MCF 10A (cell line): ENCODE measurements at regions not wholly inside any gene's neighbourhood (a gene's known extent, or its start where the extent isn't known, plus 50 kb on each side); places are given as distances from the start of the nearest gene placed in this dataset.
"Not testable (repeated sequence)": the region's sequence is repeated elsewhere in the genome, so short reads cannot be mapped to it uniquely, and the experiment has no call there.

Source experiments
- BruUV-seq: library from RNA; stranded (reverse); fragments of 400-500 nt; replicated peaks from 2 replicates; lab custom pipeline; 2021; lab: Mats Ljungman, UMichigan
- CTCF ChIA-PET: fragments of 300-600 bp; sonication (Branson Sonifier 250); formaldehyde crosslinking; extraction: SDS; loops from one replicate; lab custom pipeline; 2021; ENCODE audit warnings: antibody characterized with exemption, inconsistent platforms; lab: Yijun Ruan, JAX
- POLR2A ChIA-PET: fragments of 300-600, 350-650 bp; sonication (Branson Sonifier 250); formaldehyde crosslinking; extraction: SDS; loops from one replicate; lab custom pipeline; 2020; ENCODE audit warnings: antibody characterized with exemption, inconsistent platforms; lab: Yijun Ruan, JAX
- DNase-seq: peaks from one replicate; pipeline ENCODE4 v3.0.0-alpha.2; 2018; ENCODE audit not compliant: unreplicated experiment
- H3K27ac Mint-ChIP-seq: one replicate; pipeline ENCODE4 v1.8.0; 2022; ENCODE audit warnings: mild to moderate bottlenecking, low read depth, mixed read lengths; ENCODE audit not compliant: unreplicated experiment
- H3K27me3 Mint-ChIP-seq: one replicate; pipeline ENCODE4 v1.8.0; 2022; ENCODE audit warnings: mixed read lengths; ENCODE audit not compliant: insufficient read depth, unreplicated experiment
- H3K36me3 Mint-ChIP-seq: one replicate; pipeline ENCODE4 v1.8.0; 2022; ENCODE audit warnings: mild to moderate bottlenecking, moderate library complexity, mixed read lengths; ENCODE audit not compliant: insufficient read depth, unreplicated experiment
- H3K4me1 Mint-ChIP-seq: one replicate; pipeline ENCODE4 v1.8.0; 2022; ENCODE audit warnings: mixed read lengths; ENCODE audit not compliant: insufficient read depth, unreplicated experiment
- H3K4me3 Mint-ChIP-seq: one replicate; pipeline ENCODE4 v1.8.0; 2022; ENCODE audit warnings: mild to moderate bottlenecking, moderate library complexity, mixed read lengths; ENCODE audit not compliant: unreplicated experiment
- H3K9me3 Mint-ChIP-seq: one replicate; pipeline ENCODE4 v1.8.0; 2022; ENCODE audit warnings: mixed read lengths; ENCODE audit not compliant: unreplicated experiment
- CTCF ChIP-seq: fragments of 200-600 bp; IDR thresholded peaks from one replicate; pipeline ENCODE4 v1.8.0; 2022; ENCODE audit warnings: antibody characterized with exemption, mild to moderate bottlenecking; ENCODE audit not compliant: unreplicated experiment
- intact Hi-C: fragments of 100-400 bp; cut with micrococcal nuclease; formaldehyde crosslinking; loops from 2 replicates; pipeline ENCODE4 v1.14.1; 2022

DNA sequence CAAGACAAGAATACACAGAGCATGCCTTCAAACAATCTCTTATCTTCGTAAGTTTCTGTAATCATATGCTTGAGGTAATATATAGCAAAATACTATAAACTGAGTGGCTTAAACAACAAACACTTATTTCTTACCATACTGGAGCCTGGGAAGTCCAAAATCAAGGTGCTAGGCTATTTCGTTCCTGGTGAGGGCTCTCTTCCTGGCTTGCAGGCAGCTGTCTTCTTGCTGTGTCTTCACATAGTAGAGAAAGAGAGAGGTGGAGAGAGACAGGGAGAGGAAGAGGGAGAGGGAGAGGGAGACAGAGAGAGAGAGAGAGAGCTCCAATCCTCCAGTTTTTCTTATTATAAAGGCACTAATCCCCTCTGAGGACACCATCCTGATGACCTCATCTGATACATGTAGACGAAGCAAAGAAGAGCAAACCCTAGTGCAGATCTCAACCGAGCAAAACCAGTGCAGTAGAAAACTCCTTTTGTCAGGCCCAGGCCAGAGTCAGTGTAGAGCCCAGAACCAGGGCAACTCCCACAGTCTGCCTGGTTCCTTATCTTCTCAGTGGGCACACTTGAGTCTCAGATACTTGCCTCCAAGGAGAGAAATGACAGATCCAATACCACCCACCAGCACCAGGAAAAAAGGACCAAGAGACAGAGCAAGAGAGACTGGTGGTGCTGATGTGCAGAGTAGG lies 297.1 kb upstream of the NCAM1 start:
- intact Hi-C loops: no loop called here

DNA sequence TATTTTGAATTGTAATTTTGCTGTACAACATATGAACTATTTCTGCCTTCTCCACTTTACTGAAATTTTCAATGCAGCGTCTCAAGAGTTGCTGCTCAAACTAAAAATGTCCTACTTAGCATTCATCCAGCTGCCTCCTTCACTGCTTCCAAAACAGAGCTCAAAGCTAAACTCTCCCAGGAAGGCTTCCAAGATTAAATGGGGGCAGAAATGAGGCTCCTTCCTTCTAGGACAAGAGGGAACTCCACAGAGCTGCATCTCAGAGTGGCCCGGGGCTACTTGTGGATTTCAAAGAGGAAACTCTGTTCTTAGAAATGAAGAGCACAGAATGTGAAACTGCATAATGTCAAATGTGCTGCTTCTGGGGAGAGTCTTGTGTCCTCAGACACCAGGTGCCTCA lies 295.9 kb upstream of the NCAM1 start:
- H3K4me1 Mint-ChIP-seq: no peaks in the 10 kb centered on the region
- BruUV-seq: no TSS peak
- ChIA-PET POLR2A (no interaction called here), CTCF (no interaction called here)
- DNase-seq: no peak
- no peak for TF ChIP-seq CTCF
- no peaks in the 10 kb centered on the region for H3K36me3 Mint-ChIP-seq
- intact Hi-C loops: no loop called here
- no peaks in the 10 kb centered on the region for H3K9me3 Mint-ChIP-seq
- no peak overlapping the region for H3K27ac Mint-ChIP-seq
- H3K27me3 Mint-ChIP-seq: no peaks in the 10 kb centered on the region
- no peak overlapping the region for H3K4me3 Mint-ChIP-seq

More for the DNA sequence above, 297.1 kb upstream of the NCAM1 start:
- POLR2A ChIA-PET: no interaction called here
- no peak for TF ChIP-seq CTCF
- BruUV-seq: no TSS peak
- CTCF ChIA-PET: interaction anchor here (0.5 to 0.6 kb wide), 3 partner anchors 13 to 964 kb away, joined by 3 to 4 read pairs (median 3); no protein-coding TSS in a partner anchor
- Mint-ChIP-seq H3K4me1 (peaks cover under 1% of the 10 kb centered on the region), H3K9me3 (no peaks in the 10 kb centered on the region), H3K27me3 (no peaks in the 10 kb centered on the region), H3K27ac (no peak overlapping the region), H3K4me3 (no peak overlapping the region), H3K36me3 (no peaks in the 10 kb centered on the region)
- no peak for DNase-seq

DNA sequence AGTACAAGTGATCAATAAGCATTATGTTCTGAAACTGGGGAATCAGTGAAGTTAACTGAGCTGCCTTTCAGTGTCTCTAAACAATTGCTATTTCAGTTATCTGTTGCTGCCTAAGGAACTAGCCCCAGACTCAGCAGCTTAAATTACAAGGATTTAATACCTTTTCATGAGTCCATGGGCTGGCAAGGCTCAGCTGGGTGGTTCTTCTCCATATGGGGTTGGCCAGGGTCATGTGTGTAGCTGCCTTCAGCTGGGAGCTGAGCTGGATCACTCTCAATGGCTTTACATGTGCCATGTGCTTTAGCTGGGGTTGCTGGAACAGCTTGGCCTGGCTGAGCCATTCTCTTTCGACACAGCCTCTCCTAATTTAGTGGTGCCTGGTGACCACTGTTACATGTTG lies 295.0 kb upstream of the NCAM1 start:
- no peaks in the 10 kb centered on the region for H3K4me1 Mint-ChIP-seq
- H3K9me3 Mint-ChIP-seq: no peaks in the 10 kb centered on the region
- H3K27me3 Mint-ChIP-seq: no peaks in the 10 kb centered on the region
- DNase-seq: no peak
- BruUV-seq: no TSS peak
- ChIA-PET POLR2A (interaction anchor here (0.9 kb wide), 1 partner anchor 14 kb away, joined by 3 read pairs; no protein-coding TSS in a partner anchor), CTCF (interaction anchor here (1.1 kb wide), 1 partner anchor 10 kb away, joined by 5 read pairs; no protein-coding TSS in a partner anchor)
- intact Hi-C loops: no loop called here
- no peak overlapping the region for H3K27ac Mint-ChIP-seq
- H3K36me3 Mint-ChIP-seq: no peaks in the 10 kb centered on the region
- H3K4me3 Mint-ChIP-seq: no peak overlapping the region
- TF ChIP-seq CTCF: no peak

DNA sequence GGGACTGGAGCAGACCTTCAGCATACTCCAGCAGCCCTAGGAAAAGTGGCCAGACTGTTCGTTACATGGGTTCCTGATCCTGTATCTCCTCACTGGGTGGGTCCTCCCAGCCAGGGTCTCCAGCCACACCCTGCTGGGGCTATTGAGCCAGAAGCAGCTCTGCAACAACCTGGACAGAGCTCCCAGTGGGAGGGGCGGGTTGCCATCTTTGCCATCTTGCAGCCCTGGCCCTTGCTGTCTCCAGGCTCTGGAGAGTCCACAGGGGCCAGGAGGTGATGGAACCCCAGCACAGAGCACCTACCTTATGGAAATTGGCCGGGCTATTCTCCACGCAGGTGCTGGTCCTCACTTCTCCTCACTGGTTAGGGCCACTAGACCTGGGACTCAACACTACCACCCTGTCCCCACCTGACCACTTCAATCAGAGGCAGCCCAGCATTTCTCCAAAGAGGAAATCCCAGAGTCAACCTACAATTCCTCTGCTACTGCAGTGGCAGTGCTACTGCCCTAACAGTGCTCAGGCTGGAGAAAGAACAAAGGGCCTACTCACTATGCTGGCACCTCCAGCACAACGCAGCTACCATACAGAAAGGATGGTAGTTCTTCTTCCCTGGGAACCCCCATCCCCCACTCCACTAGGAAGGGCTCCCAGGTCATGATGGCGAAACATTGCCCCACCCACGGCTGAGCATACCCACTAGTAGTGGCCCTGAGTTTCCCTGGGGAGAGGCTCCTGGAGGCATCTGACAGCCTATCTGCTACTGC lies 290.2 kb upstream of the NCAM1 start:
- POLR2A ChIA-PET: no interaction called here
- no peak overlapping the region for H3K27ac Mint-ChIP-seq
- H3K4me3 Mint-ChIP-seq: no peak overlapping the region
- CTCF ChIA-PET: interaction anchor here (0.7 kb wide), 1 partner anchor 23 kb away, joined by 3 read pairs; no protein-coding TSS in a partner anchor
- H3K4me1 Mint-ChIP-seq: no peaks in the 10 kb centered on the region
- H3K36me3 Mint-ChIP-seq: no peaks in the 10 kb centered on the region
- BruUV-seq: no TSS peak
- no peak for TF ChIP-seq CTCF
- H3K9me3 Mint-ChIP-seq: peaks cover 16% of the 10 kb centered on the region
- H3K27me3 Mint-ChIP-seq: no peaks in the 10 kb centered on the region
- intact Hi-C loops: no loop called here
- DNase-seq: no peak

DNA sequence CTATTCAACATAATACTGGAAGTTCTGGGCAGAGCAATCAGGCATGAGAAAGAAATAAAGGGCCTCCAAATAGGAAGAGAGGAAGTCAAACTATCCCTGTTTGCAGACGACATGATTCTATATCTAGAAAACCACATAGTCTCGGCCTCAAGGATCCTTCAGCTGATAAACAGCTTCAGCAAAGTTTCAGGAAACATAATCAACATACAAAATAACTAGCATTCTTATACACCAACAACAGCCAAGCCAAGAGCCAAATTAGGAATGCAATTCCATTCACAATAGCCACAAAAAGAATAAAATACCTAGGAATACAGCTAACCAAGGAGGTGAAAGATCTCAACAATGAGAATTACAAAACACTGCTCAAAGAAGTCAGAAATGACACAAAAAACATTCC lies 287.8 kb upstream of the NCAM1 start:
- intact Hi-C loops, H3K4me3 Mint-ChIP-seq, DNase-seq, H3K4me1 Mint-ChIP-seq, H3K27ac Mint-ChIP-seq, H3K36me3 Mint-ChIP-seq, CTCF ChIA-PET, H3K27me3 Mint-ChIP-seq, BruUV-seq: not testable (repeated sequence)
- POLR2A ChIA-PET: interaction anchor here (0.6 kb wide), 1 partner anchor 65 kb away, joined by 3 read pairs; no protein-coding TSS in a partner anchor
- H3K9me3 Mint-ChIP-seq: peaks cover 16% of the 10 kb centered on the region
